HepG2 (cell line): ENCODE measurements at regions not wholly inside any gene's neighbourhood (a gene's known extent, or its start where the extent isn't known, plus 50 kb on each side); places are given as distances from the start of the nearest gene placed in this dataset.

Experiments used
- ATAC-seq: fragments of 200-7000 bp; cut with Tn5 transposase; 3 replicates; pipeline ENCODE4 v1.9.1; 2020; ENCODE audit warnings: mild to moderate bottlenecking, moderate library complexity
- BruUV-seq: library from RNA; stranded (reverse); fragments of 400-500 nt; replicated peaks from 2 replicates; lab custom pipeline; 2021; lab: Mats Ljungman, UMichigan
- CTCF ChIA-PET: fragments of 300-600 bp; formaldehyde crosslinking; extraction: SDS; loops from one replicate; lab custom pipeline; 2021; ENCODE audit warnings: low total read pairs, inconsistent platforms, low intra/inter-chr PET ratio; lab: Yijun Ruan, JAX
- POLR2A ChIA-PET: fragments of 350-600 bp; sonication (Branson Sonifier 250); formaldehyde crosslinking; loops from one replicate; lab custom pipeline; 2020; ENCODE audit warnings: antibody characterized with exemption, inconsistent platforms; lab: Yijun Ruan, JAX
- DNase-seq: peaks from one replicate; pipeline ENCODE4 v3.0.0-alpha.2; 2015; ENCODE audit warnings: low spot score
- FAIRE-seq: peaks from 3 replicates; lab custom pipeline; 2011; peaks lifted over from hg19 to GRCh38; lab: Jason Lieb, UNC
- H2AFZ ChIP-seq: one replicate; pipeline ENCODE4 v1.6.1; 2011; ENCODE audit warnings: low read length, inconsistent platforms
- H3K27ac ChIP-seq: fragments of 300-600 bp; 3 replicates; pipeline ENCODE4 v1.8.0; 2011; ENCODE audit warnings: mixed run types, mild to moderate bottlenecking, mixed read lengths, low read length, inconsistent platforms; ENCODE audit not compliant: insufficient read depth; ENCODE audit errors: extremely low read length
- H3K27me3 ChIP-seq, 2 experiments: fragments of 200-600 bp in 1 of 2; 2 replicates in 1 of 2; 3 replicates in 1 of 2; pipeline versions ENCODE4 v1.6.0 to v1.8.0; 2011; ENCODE audit warnings: low read length in 2 of 2, mild to moderate bottlenecking in 2 of 2, moderate library complexity in 2 of 2, inconsistent platforms in 1 of 2; ENCODE audit not compliant: insufficient read depth in 2 of 2, control insufficient read depth in 1 of 2
- H3K36me3 ChIP-seq, 2 experiments: fragments of 200-600 bp in 1 of 2; replicated peaks in 1 of 2; 2 replicates in 1 of 2; 3 replicates in 1 of 2; pipeline versions ENCODE4 v1.5.1 to v1.8.0; 2011; ENCODE audit warnings: low read length in 2 of 2, inconsistent platforms in 1 of 2; ENCODE audit not compliant: insufficient read depth in 2 of 2, control insufficient read depth in 1 of 2
- H3K4me1 ChIP-seq: 2 replicates; pipeline ENCODE4 v1.5.1; 2012; ENCODE audit warnings: low read length, inconsistent platforms; ENCODE audit not compliant: insufficient read depth
- H3K4me2 ChIP-seq: 2 replicates; pipeline ENCODE4 v1.6.0; 2011; ENCODE audit warnings: low read depth, low read length, inconsistent platforms
- H3K4me3 ChIP-seq, 3 experiments: fragments of 200-600 bp in 1 of 3; sonication (generic), shearing (Covaris generic) in 1 of 3; replicated peaks in 1 of 3; 2 replicates each; pipeline ENCODE4 v1.5.1; 2011 to 2016; ENCODE audit warnings: low read length in 3 of 3, inconsistent platforms in 2 of 3, low read depth in 2 of 3, mild to moderate bottlenecking in 2 of 3, control low read depth in 1 of 3, mixed read lengths in 1 of 3; ENCODE audit not compliant: insufficient read depth in 1 of 3
- H3K79me2 ChIP-seq: one replicate; pipeline ENCODE4 v1.6.1; 2011; ENCODE audit warnings: low read length, inconsistent platforms; ENCODE audit not compliant: insufficient read depth
- H3K9ac ChIP-seq: 2 replicates; pipeline ENCODE4 v1.6.0; 2011; ENCODE audit warnings: mild to moderate bottlenecking, low read depth, low read length, inconsistent platforms; ENCODE audit not compliant: insufficient read depth
- H3K9me3 ChIP-seq: 2 replicates; pipeline ENCODE4 v1.5.1; 2012; ENCODE audit warnings: mild to moderate bottlenecking, low read length
- H4K20me1 ChIP-seq: 2 replicates; pipeline ENCODE4 v1.6.0; 2011; ENCODE audit warnings: inconsistent platforms, mild to moderate bottlenecking, low read length, moderate library complexity; ENCODE audit not compliant: insufficient read depth
- HMGXB3 ChIP-seq: sonication (generic); formaldehyde crosslinking; IDR thresholded peaks from 2 replicates; pipeline ENCODE4 v1.4.0; 2020; ENCODE audit warnings: missing genetic modification reagents, borderline replicate concordance
- NCOR1 ChIP-seq: fragments of 200-600 bp; sonication (generic); IDR thresholded peaks from 2 replicates; pipeline ENCODE4 v1.7.0; 2017; ENCODE audit warnings: antibody characterized with exemption, low read length, borderline replicate concordance
- NRL ChIP-seq: sonication (generic); formaldehyde crosslinking; IDR thresholded peaks from 2 replicates; pipeline ENCODE4 v1.5.0; 2020; ENCODE audit warnings: missing genetic modification reagents, mild to moderate bottlenecking, moderate library complexity, borderline replicate concordance
- PRDM15 ChIP-seq: sonication (generic); formaldehyde crosslinking; IDR thresholded peaks from 2 replicates; pipeline ENCODE4 v1.4.0; 2020; ENCODE audit warnings: missing genetic modification reagents
- SOX13 ChIP-seq, 3 experiments: fragments of 450-650 bp in 1 of 3; sonication (generic) in 1 of 3; formaldehyde crosslinking in 1 of 3; IDR thresholded peaks in 2 of 3; conservative IDR thresholded peaks in 1 of 3; 2 replicates each; pipeline versions ENCODE4 v1.5.0 to v1.6.1; 2016 to 2020; ENCODE audit warnings: antibody characterized with exemption in 1 of 3, mild to moderate bottlenecking in 1 of 3, missing compliant biosample characterization in 1 of 3, missing genetic modification reagents in 1 of 3, moderate library complexity in 1 of 3
- TP53 ChIP-seq: sonication (generic); formaldehyde crosslinking; conservative IDR thresholded peaks from 2 replicates; pipeline ENCODE4 v1.4.0; 2020; ENCODE audit warnings: missing genetic modification reagents
- ZFP1 ChIP-seq: IDR thresholded peaks from 2 replicates; pipeline ENCODE4 v1.6.1; 2016
- ZNF282 ChIP-seq: fragments of 450-650 bp; IDR thresholded peaks from 2 replicates; pipeline ENCODE4 v1.6.1; 2018; ENCODE audit not compliant: partially characterized antibody
- in situ Hi-C: cut with HindIII; loops from 2 replicates; pipeline ENCODE4 v1.10.0; 2017; ENCODE audit warnings: low pct_unique_long_range_greater_than_20kb; ENCODE audit not compliant: extremely low pct_ligation_motif_present
- intact Hi-C: fragments of 100-400 bp; cut with micrococcal nuclease; formaldehyde crosslinking; loops from one replicate; pipeline ENCODE4 v1.10.0; 2022; ENCODE audit not compliant: unreplicated experiment

GRCh38 chr11:110373051-110373702 is 56.6 kb upstream of the FDX1 start (continued):
- TF ChIP-seq HMGXB3 (CRISPR knock-in tag) (no peak), ZNF282 (no peak), SOX13 (IDR thresholded peaks at IDR 0.05) (no peak), SOX13 (CRISPR knock-in tag; conservative IDR thresholded peaks at IDR 0.05 in 1 of 2, IDR thresholded peaks at IDR 0.05 in 1 of 2) (no peak), NRL (CRISPR knock-in tag) (no peak)

- intact Hi-C loops (loop anchor here (5.0 to 10.0 kb wide), 2 partner anchors 78 to 280 kb away; partner anchors contain the start of genes RDX and ZC3H12C), in situ Hi-C loops (loop anchor here (5.0 kb wide), 1 partner anchor 173 kb away; no protein-coding TSS in a partner anchor)
- no peak overlapping the region for H2AFZ ChIP-seq
- H3K27ac ChIP-seq: no peak overlapping the region
- ChIA-PET CTCF (no interaction called here), POLR2A (no interaction called here)
- peaks cover 13% of the 10 kb centered on the region for H3K4me1 ChIP-seq
- no peaks in the 10 kb centered on the region for H3K9me3 ChIP-seq
- H3K79me2 ChIP-seq: no peaks in the 10 kb centered on the region
- no TSS peak for BruUV-seq
- no peak overlapping the region for H3K4me3 ChIP-seq
- H3K4me2 ChIP-seq: no peak overlapping the region
- no peaks in the 10 kb centered on the region for H4K20me1 ChIP-seq
- ATAC-seq: no peak
- no peak for DNase-seq
- no peaks in the 10 kb centered on the region; a peak in 1 of 5 replicates for H3K27me3 ChIP-seq
- H3K36me3 ChIP-seq: no peaks in the 10 kb centered on the region
- H3K9ac ChIP-seq: no peak overlapping the region
- no peak for FAIRE-seq
- TF ChIP-seq TP53 (no peak), ZFP1 (CRISPR knock-in tag) (no peak), NCOR1 (no peak), PRDM15 (CRISPR knock-in tag) (no peak)
Observed at GRCh38 chr11:110374921-110375320, 54.8 kb upstream of the FDX1 start.
